HEK293T (cell line): ENCODE measurements at regions not wholly inside any gene's neighbourhood (a gene's known extent, or its start where the extent isn't known, plus 50 kb on each side); places are given as distances from the start of the nearest gene placed in this dataset.

Experiments used
- ARNT ChIP-seq: fragments of 450-650 bp; IDR thresholded peaks from 2 replicates; pipeline ENCODE4 v1.6.1; 2017; ENCODE audit warnings: mild to moderate bottlenecking
- CTBP1 ChIP-seq: fragments of 450-650 bp; IDR thresholded peaks from 2 replicates; pipeline ENCODE4 v1.6.1; 2016; ENCODE audit warnings: borderline replicate concordance
- FOXM1 ChIP-seq: fragments of 450-650 bp; IDR thresholded peaks from 2 replicates; pipeline ENCODE4 v1.6.1; 2017; ENCODE audit warnings: mild to moderate bottlenecking, borderline replicate concordance
- LEF1 ChIP-seq: fragments of 450-650 bp; IDR thresholded peaks from 2 replicates; pipeline ENCODE4 v1.6.1; 2017; ENCODE audit warnings: mild to moderate bottlenecking, borderline replicate concordance
- NFRKB ChIP-seq: fragments of 450-650 bp; IDR thresholded peaks from 2 replicates; pipeline ENCODE4 v1.6.1; 2016; ENCODE audit warnings: mild to moderate bottlenecking, moderate library complexity
- SP1 ChIP-seq: fragments of 450-650 bp; IDR thresholded peaks from 2 replicates; pipeline ENCODE4 v1.6.1; 2017
- SUZ12 ChIP-seq: fragments of 450-650 bp; IDR thresholded peaks from 2 replicates; pipeline ENCODE4 v1.6.1; 2016; ENCODE audit warnings: mild to moderate bottlenecking

DNA sequence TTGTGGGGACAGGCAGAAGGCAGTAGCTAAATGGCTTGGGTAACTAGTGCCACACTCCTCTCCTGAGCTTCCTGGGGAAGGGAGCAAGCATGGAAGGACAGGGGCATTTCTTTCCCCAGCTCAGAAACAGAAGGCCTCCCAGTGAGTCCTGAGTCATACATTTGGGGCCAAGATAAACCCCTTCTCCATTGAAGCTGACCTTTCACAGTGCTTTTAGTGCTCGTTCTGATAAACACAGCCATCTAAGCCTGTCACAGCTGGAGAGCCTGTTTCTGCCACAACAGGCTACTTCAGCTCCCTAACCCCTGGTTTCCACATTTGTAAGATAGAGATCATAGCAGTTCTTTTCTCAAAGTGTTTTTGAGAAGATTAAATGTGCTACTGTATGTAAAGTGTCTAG is 374.0 kb downstream of the LMX1A start:
- TF ChIP-seq CTBP1 (no peak), ARNT (no peak), SP1 (no peak), NFRKB (no peak), FOXM1 (no peak), SUZ12 (no peak), LEF1 (no peak)
